ENCODE measurements at regions not wholly inside any gene's neighbourhood (a gene's known extent, or its start where the extent isn't known, plus 50 kb on each side); places are given as distances from the start of the nearest gene placed in this dataset.

DNA sequence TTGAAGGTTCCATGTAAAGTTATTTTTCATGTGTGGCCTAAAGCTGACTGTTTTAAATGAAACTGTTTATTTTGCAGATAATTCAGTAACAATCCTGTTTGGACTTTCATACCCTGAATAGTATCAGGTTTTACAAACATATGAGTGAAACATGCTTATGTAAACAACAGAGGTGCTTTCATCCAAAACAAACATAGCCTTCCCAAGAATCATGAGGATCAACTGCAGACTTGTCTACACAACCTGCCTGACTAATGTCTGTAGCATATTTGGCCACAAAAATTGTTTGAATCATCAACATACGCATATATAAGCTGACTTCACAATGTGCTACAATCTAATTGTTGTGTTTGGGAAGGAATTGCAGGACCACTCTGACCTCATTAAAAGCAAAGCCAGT, 190.4 kb downstream of the DIPK2A start:
- TF ChIP-seq EP300 (conservative IDR thresholded peaks at IDR 0.05; ENCODE audit: poor library complexity, severe bottlenecking) = no peak
- TF ChIP-seq, protein P1, sequence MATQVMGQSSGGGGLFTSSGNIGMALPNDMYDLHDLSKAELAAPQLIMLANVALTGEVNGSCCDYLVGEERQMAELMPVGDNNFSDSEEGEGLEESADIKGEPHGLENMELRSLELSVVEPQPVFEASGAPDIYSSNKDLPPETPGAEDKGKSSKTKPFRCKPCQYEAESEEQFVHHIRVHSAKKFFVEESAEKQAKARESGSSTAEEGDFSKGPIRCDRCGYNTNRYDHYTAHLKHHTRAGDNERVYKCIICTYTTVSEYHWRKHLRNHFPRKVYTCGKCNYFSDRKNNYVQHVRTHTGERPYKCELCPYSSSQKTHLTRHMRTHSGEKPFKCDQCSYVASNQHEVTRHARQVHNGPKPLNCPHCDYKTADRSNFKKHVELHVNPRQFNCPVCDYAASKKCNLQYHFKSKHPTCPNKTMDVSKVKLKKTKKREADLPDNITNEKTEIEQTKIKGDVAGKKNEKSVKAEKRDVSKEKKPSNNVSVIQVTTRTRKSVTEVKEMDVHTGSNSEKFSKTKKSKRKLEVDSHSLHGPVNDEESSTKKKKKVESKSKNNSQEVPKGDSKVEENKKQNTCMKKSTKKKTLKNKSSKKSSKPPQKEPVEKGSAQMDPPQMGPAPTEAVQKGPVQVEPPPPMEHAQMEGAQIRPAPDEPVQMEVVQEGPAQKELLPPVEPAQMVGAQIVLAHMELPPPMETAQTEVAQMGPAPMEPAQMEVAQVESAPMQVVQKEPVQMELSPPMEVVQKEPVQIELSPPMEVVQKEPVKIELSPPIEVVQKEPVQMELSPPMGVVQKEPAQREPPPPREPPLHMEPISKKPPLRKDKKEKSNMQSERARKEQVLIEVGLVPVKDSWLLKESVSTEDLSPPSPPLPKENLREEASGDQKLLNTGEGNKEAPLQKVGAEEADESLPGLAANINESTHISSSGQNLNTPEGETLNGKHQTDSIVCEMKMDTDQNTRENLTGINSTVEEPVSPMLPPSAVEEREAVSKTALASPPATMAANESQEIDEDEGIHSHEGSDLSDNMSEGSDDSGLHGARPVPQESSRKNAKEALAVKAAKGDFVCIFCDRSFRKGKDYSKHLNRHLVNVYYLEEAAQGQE (IDR thresholded peaks at IDR 0.05; ENCODE audit: borderline replicate concordance) = no peak
- TF ChIP-seq CTCF (IDR thresholded peaks at IDR 0.05; ENCODE audit: poor library complexity, severe bottlenecking) = no peak
- TF ChIP-seq MXI1 (conservative IDR thresholded peaks at IDR 0.05; ENCODE audit: poor library complexity, severe bottlenecking) = no peak
- TF ChIP-seq POLR2AphosphoS5 (IDR thresholded peaks at IDR 0.05) = no peak
- no peak for TF ChIP-seq TAF1 (IDR thresholded peaks at IDR 0.05; ENCODE audit: low read depth)
- TF ChIP-seq SMC3 (conservative IDR thresholded peaks at IDR 0.05; ENCODE audit: poor library complexity) = no peak
- no peak for TF ChIP-seq RAD21 (conservative IDR thresholded peaks at IDR 0.05)
- TF ChIP-seq EZH2 (IDR thresholded peaks at IDR 0.05; ENCODE audit: borderline replicate concordance, insufficient read depth, low read length, poor library complexity, severe bottlenecking) = no peak
- no peak overlapping the region for H3K27ac ChIP-seq (ENCODE audit: low read length)

GRCh38 chr3:144164352-144164751, 192.7 kb downstream of the DIPK2A start:
- no peaks in the 10 kb centered on the region for H3K79me2 ChIP-seq (replicated peaks; ENCODE audit: insufficient read depth, low read length)
- H3K36me3 ChIP-seq (ENCODE audit: insufficient read depth, low read length) = no peaks in the 10 kb centered on the region
- TF ChIP-seq, protein P1 (IDR thresholded peaks at IDR 0.05; ENCODE audit: borderline replicate concordance) = no peak
- TF ChIP-seq POLR2AphosphoS5 (IDR thresholded peaks at IDR 0.05) (no peak), RAD21 (conservative IDR thresholded peaks at IDR 0.05) (no peak), SMC3 (conservative IDR thresholded peaks at IDR 0.05; ENCODE audit: poor library complexity) (no peak), TAF1 (IDR thresholded peaks at IDR 0.05; ENCODE audit: low read depth) (no peak), EP300 (conservative IDR thresholded peaks at IDR 0.05; ENCODE audit: poor library complexity, severe bottlenecking) (no peak), EZH2 (IDR thresholded peaks at IDR 0.05; ENCODE audit: borderline replicate concordance, insufficient read depth, low read length, poor library complexity, severe bottlenecking) (no peak), CTCF (IDR thresholded peaks at IDR 0.05; ENCODE audit: poor library complexity, severe bottlenecking) (no peak)

More for the DNA sequence above, 190.4 kb downstream of the DIPK2A start:
- H3K9me3 ChIP-seq (ENCODE audit: low read length) = no peaks in the 10 kb centered on the region
- H3K4me3 ChIP-seq (ENCODE audit: low read length) = no peak overlapping the region
- no peaks in the 10 kb centered on the region for H3K36me3 ChIP-seq (ENCODE audit: insufficient read depth, low read length)
- H3K4me2 ChIP-seq (ENCODE audit: low read length) = no peak overlapping the region
- H3K27me3 ChIP-seq (ENCODE audit: insufficient read depth, low read depth, low read length) = no peaks in the 10 kb centered on the region
- H3F3A ChIP-seq (ENCODE audit: insufficient read depth, low read length, poor library complexity, severe bottlenecking) = no peaks in the 10 kb centered on the region
- no peaks in the 10 kb centered on the region for H4K20me1 ChIP-seq (ENCODE audit: insufficient read depth)
- H3K9me2 ChIP-seq (ENCODE audit: insufficient read depth, low read length) = no peaks in the 10 kb centered on the region
- H3K79me2 ChIP-seq (replicated peaks; ENCODE audit: insufficient read depth, low read length) = no peaks in the 10 kb centered on the region
- no peak overlapping the region for H3K9ac ChIP-seq (ENCODE audit: low read length)
- H2AFZ ChIP-seq (ENCODE audit: low read depth, low read length) = no peak overlapping the region

More at GRCh38 chr3:144164352-144164751, 192.7 kb downstream of the DIPK2A start:
- no peaks in the 10 kb centered on the region for H3K9me3 ChIP-seq (ENCODE audit: low read length)
- no peak overlapping the region for H3K27ac ChIP-seq (ENCODE audit: low read length)
- no peaks in the 10 kb centered on the region for H4K20me1 ChIP-seq (ENCODE audit: insufficient read depth)
- no peak overlapping the region for H3K9ac ChIP-seq (ENCODE audit: low read length)
- no peak overlapping the region for H3K4me2 ChIP-seq (ENCODE audit: low read length)
- H3K27me3 ChIP-seq (ENCODE audit: insufficient read depth, low read depth, low read length) = no peaks in the 10 kb centered on the region
- no peaks in the 10 kb centered on the region for H3K9me2 ChIP-seq (ENCODE audit: insufficient read depth, low read length)
- no peaks in the 10 kb centered on the region for H3F3A ChIP-seq (ENCODE audit: insufficient read depth, low read length, poor library complexity, severe bottlenecking)
- H2AFZ ChIP-seq (ENCODE audit: low read depth, low read length) = no peak overlapping the region
- H3K4me3 ChIP-seq (ENCODE audit: low read length) = no peak overlapping the region
